ENCODE measurements at regions not wholly inside any gene's neighbourhood (a gene's known extent, or its start where the extent isn't known, plus 50 kb on each side); places are given as distances from the start of the nearest gene placed in this dataset.

- DNase-seq: no peak
These were observed 581.2 kb upstream of the MGMT start for GRCh38 chr10:128885573-128886555.

- DNase-seq: no peak
These were observed 579.2 kb upstream of the MGMT start for GRCh38 chr10:128887856-128888255.

- no peak for DNase-seq
These were observed 575.0 kb upstream of the MGMT start for GRCh38 chr10:128892005-128892404.

GRCh38 chr10:128894641-128895040 lies 572.4 kb upstream of the MGMT start:
- DNase-seq: no peak

GRCh38 chr10:128895473-128895872 lies 571.6 kb upstream of the MGMT start:
- no peak for DNase-seq

- DNase-seq: no peak
These were observed 570.8 kb upstream of the MGMT start for GRCh38 chr10:128896116-128896795.

GRCh38 chr10:128896963-128897362 lies 570.1 kb upstream of the MGMT start:
- DNase-seq: no peak

GRCh38 chr10:128897401-128898129 lies 569.5 kb upstream of the MGMT start:
- no peak for DNase-seq

GRCh38 chr10:128898133-128898915 lies 568.7 kb upstream of the MGMT start:
- DNase-seq: no peak

- no peak for DNase-seq
These were observed 568.2 kb upstream of the MGMT start for GRCh38 chr10:128898916-128899195.

GRCh38 chr10:128900456-128900855 lies 566.6 kb upstream of the MGMT start:
- DNase-seq: no peak

- no peak for DNase-seq
These were observed 565.8 kb upstream of the MGMT start for GRCh38 chr10:128901236-128901635.

GRCh38 chr10:128902031-128902710 lies 564.9 kb upstream of the MGMT start:
- DNase-seq: no peak

- DNase-seq: no peak
These were observed 559.7 kb upstream of the MGMT start for GRCh38 chr10:128907155-128907941.

- no peak for DNase-seq
These were observed 558.9 kb upstream of the MGMT start for GRCh38 chr10:128908099-128908498.

GRCh38 chr10:128908499-128908898 lies 558.5 kb upstream of the MGMT start:
- no peak for DNase-seq

GRCh38 chr10:128912568-128913311 lies 554.3 kb upstream of the MGMT start:
- no peak for DNase-seq

- DNase-seq: no peak
These were observed 552.4 kb upstream of the MGMT start for GRCh38 chr10:128914681-128915080.

GRCh38 chr10:128915630-128916029 lies 551.4 kb upstream of the MGMT start:
- DNase-seq: no peak

GRCh38 chr10:128916383-128916782 lies 550.7 kb upstream of the MGMT start:
- no peak for DNase-seq

All from NCI-H2107 (cell line).